Testis (tissue), 2 donors: ENCODE measurements at regions not wholly inside any gene's neighbourhood (a gene's known extent, or its start where the extent isn't known, plus 50 kb on each side); places are given as distances from the start of the nearest gene placed in this dataset.

Experiments
- CTCF ChIP-seq, 3 experiments: fragments of 450-650 bp in 2 of 3; fragments of 200-600 bp in 1 of 3; sonication (generic) in 1 of 3; IDR thresholded peaks; one replicate each; pipeline ENCODE4 v1.5.1; 2016 to 2019; ENCODE audit warnings: antibody characterized with exemption in 3 of 3, mild to moderate bottlenecking in 2 of 3, moderate library complexity in 1 of 3
- POLR2A ChIP-seq: fragments of 450-650 bp; IDR thresholded peaks from one replicate; pipeline ENCODE4 v1.6.1; 2017; ENCODE audit warnings: antibody characterized with exemption, mild to moderate bottlenecking, moderate library complexity

- TF ChIP-seq CTCF (IDR thresholded peaks at IDR 0.05) = no peak
- TF ChIP-seq POLR2A = no peak
These were observed 348.5 kb downstream of the PTPRU start for GRCh38 chr1:29584776-29585175.
